COLO829 (cell line): ENCODE measurements at regions not wholly inside any gene's neighbourhood (a gene's known extent, or its start where the extent isn't known, plus 50 kb on each side); places are given as distances from the start of the nearest gene placed in this dataset.

Experiments used
- DNase-seq: peaks from one replicate; pipeline ENCODE4 v3.0.0; 2012; ENCODE audit warnings: low spot score

- DNase-seq: no peak
Observed at GRCh38 chr1:39107341-39108290, 81.5 kb downstream of the NDUFS5 start.

GRCh38 chr1:39109644-39110043 lies 83.5 kb downstream of the NDUFS5 start:
- no peak for DNase-seq

- DNase-seq: no peak
Observed at GRCh38 chr1:39110325-39110851, 84.2 kb downstream of the NDUFS5 start.

GRCh38 chr1:39110882-39111281 lies 84.7 kb downstream of the NDUFS5 start:
- no peak for DNase-seq

- DNase-seq: no peak
Observed at GRCh38 chr1:39113109-39113743, 87.1 kb downstream of the NDUFS5 start.

- DNase-seq: no peak
Observed at GRCh38 chr1:39115271-39116110, 89.0 kb upstream of the MACF1 start.

GRCh38 chr1:39116116-39116607 lies 88.3 kb upstream of the MACF1 start:
- DNase-seq: no peak

- DNase-seq: no peak
Observed at GRCh38 chr1:39116860-39117728, 87.4 kb upstream of the MACF1 start.

- DNase-seq: no peak
Observed at GRCh38 chr1:39117899-39118450, 86.5 kb upstream of the MACF1 start.

GRCh38 chr1:39122056-39122455 lies 82.4 kb upstream of the MACF1 start:
- DNase-seq: no peak

- no peak for DNase-seq
Observed at GRCh38 chr1:39124282-39124681, 80.2 kb upstream of the MACF1 start.

- DNase-seq: no peak
Observed at GRCh38 chr1:39127513-39127912, 77.0 kb upstream of the MACF1 start.

GRCh38 chr1:39128126-39128525 lies 76.4 kb upstream of the MACF1 start:
- DNase-seq: no peak

- DNase-seq: no peak
Observed at GRCh38 chr1:39128959-39129358, 75.5 kb upstream of the MACF1 start.

- no peak for DNase-seq
Observed at GRCh38 chr1:39129514-39129913, 75.0 kb upstream of the MACF1 start.

- DNase-seq: peak; percentile 82
Observed at GRCh38 chr1:39130325-39130724, 74.2 kb upstream of the MACF1 start.

GRCh38 chr1:39131940-39132339 lies 72.6 kb upstream of the MACF1 start:
- DNase-seq: no peak

GRCh38 chr1:39132505-39133339 lies 71.8 kb upstream of the MACF1 start:
- peak; percentile 53 for DNase-seq

- no peak for DNase-seq
Observed at GRCh38 chr1:39133340-39133684, 71.2 kb upstream of the MACF1 start.

- DNase-seq: no peak
Observed at GRCh38 chr1:39134768-39135333, 69.6 kb upstream of the MACF1 start.
